Nucleus accumbens (tissue), 56 donors: ENCODE measurements at regions not wholly inside any gene's neighbourhood (a gene's known extent, or its start where the extent isn't known, plus 50 kb on each side); places are given as distances from the start of the nearest gene placed in this dataset.
"Not testable (repeated sequence)": the region's sequence is repeated elsewhere in the genome, so short reads cannot be mapped to it uniquely, and the experiment has no call there.

Source experiments
- DNase-seq, 56 donors: peaks; one replicate each; lab custom pipeline; 2025; lab: John Stamatoyannopoulos, UW

GRCh38 chr12:24679126-24679525 is 269.8 kb downstream of the BCAT1 start:
- no peak for DNase-seq

GRCh38 chr12:24678436-24678835 is 270.5 kb downstream of the BCAT1 start:
- no peak for DNase-seq

GRCh38 chr12:24668563-24668962 is 280.3 kb downstream of the BCAT1 start:
- no peak for DNase-seq

GRCh38 chr12:24664161-24664880 is 284.6 kb downstream of the BCAT1 start:
- no peak for DNase-seq

GRCh38 chr12:24661657-24662096 is 287.2 kb downstream of the BCAT1 start:
- peak in 12 of 56 donors; percentile 0 to 34 (median 11) for DNase-seq

GRCh38 chr12:24659016-24659415 is 289.9 kb downstream of the BCAT1 start:
- DNase-seq = no peak

GRCh38 chr12:24654344-24654743 is 294.6 kb downstream of the BCAT1 start:
- DNase-seq = not testable (repeated sequence)

GRCh38 chr12:24649634-24650033 is 299.3 kb downstream of the BCAT1 start:
- DNase-seq = no peak

GRCh38 chr12:24649209-24649608 is 299.7 kb downstream of the BCAT1 start:
- no peak for DNase-seq

GRCh38 chr12:24645254-24645653 is 303.6 kb downstream of the BCAT1 start:
- no peak for DNase-seq

- no peak for DNase-seq
Measured at GRCh38 chr12:24643120-24644119, 305.5 kb downstream of the BCAT1 start.

- DNase-seq = no peak
Measured at GRCh38 chr12:24639641-24640040, 309.3 kb downstream of the BCAT1 start.

GRCh38 chr12:24632466-24632865 is 316.4 kb downstream of the BCAT1 start:
- DNase-seq = no peak

GRCh38 chr12:24631676-24632426 is 317.1 kb downstream of the BCAT1 start:
- DNase-seq = no peak

- no peak for DNase-seq
Measured at GRCh38 chr12:24630856-24631255, 318.0 kb downstream of the BCAT1 start.

GRCh38 chr12:24630446-24630845 is 318.5 kb downstream of the BCAT1 start:
- no peak for DNase-seq

- no peak for DNase-seq
Measured at GRCh38 chr12:24625103-24625502, 323.8 kb downstream of the BCAT1 start.

GRCh38 chr12:24619954-24620353 is 328.9 kb downstream of the BCAT1 start:
- not testable (repeated sequence) for DNase-seq

GRCh38 chr12:24617471-24617870 is 331.4 kb downstream of the BCAT1 start:
- no peak for DNase-seq

- DNase-seq = no peak
Measured at GRCh38 chr12:24615967-24616411, 332.9 kb downstream of the BCAT1 start.
